ENCODE measurements at regions not wholly inside any gene's neighbourhood (a gene's known extent, or its start where the extent isn't known, plus 50 kb on each side); places are given as distances from the start of the nearest gene placed in this dataset.

DNA sequence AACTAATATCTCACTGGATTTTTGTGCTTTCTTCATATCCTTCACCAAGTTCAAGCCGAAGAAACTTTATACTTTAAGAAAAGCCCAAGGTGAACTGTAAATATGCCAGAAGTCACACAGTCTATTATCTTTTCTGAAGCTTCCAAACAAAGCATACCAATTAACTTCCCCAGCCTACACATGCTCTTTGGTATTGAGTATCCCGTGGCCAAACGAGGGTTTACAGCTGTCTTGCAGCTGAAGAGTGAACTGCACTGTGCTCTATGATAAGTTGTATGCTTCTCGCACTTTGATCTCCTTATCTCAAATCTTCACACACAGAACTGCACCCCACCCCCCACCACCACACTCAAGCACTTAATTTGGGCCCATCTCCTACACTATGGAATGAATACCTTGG is 215.6 kb upstream of the VEPH1 start:
- no peak for DNase-seq (ENCODE audit: low read depth)

GRCh38 chr3:157713101-157713500 is 209.9 kb upstream of the VEPH1 start:
- no peak for DNase-seq (ENCODE audit: low read depth)

GRCh38 chr3:157705258-157705657 is 202.0 kb upstream of the VEPH1 start:
- no peak for DNase-seq (ENCODE audit: low read depth)

GRCh38 chr3:157700405-157700804 is 197.2 kb upstream of the VEPH1 start:
- DNase-seq (ENCODE audit: low read depth) = no peak

DNA sequence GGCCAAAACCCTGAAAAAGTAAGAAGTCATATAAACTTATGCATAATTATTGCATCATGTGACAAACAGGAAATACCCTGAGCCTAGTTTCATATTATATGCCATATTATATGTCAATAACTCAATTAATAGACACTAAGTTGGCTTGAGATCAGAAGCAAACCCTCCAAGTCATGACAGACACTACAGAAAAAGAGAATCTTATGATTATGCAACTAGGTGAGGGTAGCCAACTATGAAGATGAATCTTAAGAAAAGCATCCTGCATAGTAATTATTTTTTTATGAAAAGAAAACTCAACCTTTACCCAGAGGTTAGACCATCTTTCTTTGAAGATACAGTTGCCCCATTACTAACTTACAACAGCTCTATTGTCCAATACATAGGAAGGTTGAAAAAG is 192.4 kb upstream of the VEPH1 start:
- DNase-seq (ENCODE audit: low read depth) = no peak

DNA sequence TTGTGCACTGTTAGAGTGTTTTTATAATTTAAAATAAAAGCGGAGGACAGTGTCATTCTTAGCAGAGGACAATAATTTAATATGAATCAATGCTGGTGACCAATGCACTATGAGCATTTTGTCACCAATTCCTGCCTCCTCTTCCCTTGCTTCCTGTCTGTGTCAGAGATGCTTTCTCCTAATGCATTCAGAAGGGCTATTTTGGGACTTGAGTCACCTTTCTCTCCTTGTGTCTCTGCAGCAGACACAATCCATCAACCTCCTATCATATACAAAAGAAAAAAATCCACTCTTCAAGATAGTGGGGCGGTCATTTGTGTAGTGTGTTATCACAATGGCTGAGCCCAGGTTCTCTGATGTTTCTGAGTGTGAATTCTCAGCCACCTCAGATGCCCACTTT is 191.9 kb upstream of the VEPH1 start:
- DNase-seq (ENCODE audit: low read depth) = no peak

- DNase-seq (ENCODE audit: low read depth) = no peak
Measured at GRCh38 chr3:157693762-157694161, 190.5 kb upstream of the VEPH1 start.

DNA sequence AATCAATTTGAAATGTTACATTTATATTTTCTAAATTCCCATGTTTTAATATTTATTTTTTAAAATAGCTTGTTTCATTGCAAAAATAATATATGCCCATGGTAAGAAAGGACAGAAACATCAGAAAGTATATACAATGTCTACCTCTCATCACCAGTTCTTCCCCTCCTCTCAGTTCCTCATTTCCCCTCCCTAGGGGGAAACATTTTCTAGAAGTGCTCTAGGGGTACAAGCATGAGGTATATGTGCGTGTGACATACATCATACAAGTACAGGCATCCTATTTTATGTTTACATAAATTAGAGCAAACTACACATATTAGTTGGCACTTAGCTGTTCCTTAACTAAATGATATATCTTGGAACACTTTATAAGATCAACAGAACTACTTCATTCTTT is 189.3 kb upstream of the VEPH1 start:
- no peak for DNase-seq (ENCODE audit: low read depth)

GRCh38 chr3:157683668-157684067 is 180.5 kb upstream of the VEPH1 start:
- DNase-seq (ENCODE audit: low read depth) = no peak

GRCh38 chr3:157672061-157672460 is 168.8 kb upstream of the VEPH1 start:
- DNase-seq (ENCODE audit: low read depth) = no peak

- no peak for DNase-seq (ENCODE audit: low read depth)
Measured at GRCh38 chr3:157671656-157672055, 168.4 kb upstream of the VEPH1 start.

GRCh38 chr3:157669416-157669815 is 166.2 kb upstream of the VEPH1 start:
- no peak for DNase-seq (ENCODE audit: low read depth)

GRCh38 chr3:157667493-157667892 is 164.3 kb upstream of the VEPH1 start:
- DNase-seq (ENCODE audit: low read depth) = no peak

DNA sequence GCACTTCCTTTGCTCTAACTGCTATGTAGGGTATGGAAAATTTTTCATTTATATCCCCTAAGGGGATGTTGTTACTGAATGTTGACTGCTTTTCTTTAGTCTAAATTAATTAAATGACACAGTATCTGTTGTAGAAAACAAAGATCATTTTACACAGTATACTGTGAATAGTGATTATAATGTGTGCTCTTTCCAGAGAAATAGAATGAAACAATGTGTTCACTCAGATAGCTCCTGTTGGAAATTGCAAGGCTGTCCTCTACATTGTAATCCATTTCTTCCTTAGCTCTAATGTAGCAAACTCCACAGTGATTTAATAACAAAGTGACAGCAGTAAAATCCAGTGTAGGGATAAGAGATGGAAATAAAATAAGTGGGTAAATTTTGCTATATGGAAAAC is 159.0 kb upstream of the VEPH1 start:
- DNase-seq (ENCODE audit: low read depth) = no peak

DNA sequence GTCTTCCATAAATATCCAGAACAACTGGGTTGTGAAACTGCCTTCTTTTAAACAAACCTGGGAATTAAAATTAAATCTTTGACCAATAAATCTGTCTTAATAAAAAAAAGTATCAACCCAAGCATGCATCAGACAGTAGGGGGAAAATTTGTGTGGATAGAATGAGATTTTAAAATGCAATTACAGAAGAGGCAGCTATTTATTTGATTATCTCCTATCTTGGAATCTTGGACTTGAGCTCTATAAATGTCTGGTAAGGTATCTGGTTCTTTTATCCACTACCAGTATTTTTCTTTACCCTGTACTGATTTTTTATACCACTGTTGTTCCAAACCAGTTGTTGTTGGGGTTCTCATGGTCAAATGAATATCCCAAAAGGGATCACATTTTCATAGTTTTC is 157.6 kb upstream of the VEPH1 start:
- DNase-seq (ENCODE audit: low read depth) = no peak

- peak; percentile 40 for DNase-seq (ENCODE audit: low read depth)
Measured at GRCh38 chr3:157652366-157652765, 149.2 kb upstream of the VEPH1 start.

DNA sequence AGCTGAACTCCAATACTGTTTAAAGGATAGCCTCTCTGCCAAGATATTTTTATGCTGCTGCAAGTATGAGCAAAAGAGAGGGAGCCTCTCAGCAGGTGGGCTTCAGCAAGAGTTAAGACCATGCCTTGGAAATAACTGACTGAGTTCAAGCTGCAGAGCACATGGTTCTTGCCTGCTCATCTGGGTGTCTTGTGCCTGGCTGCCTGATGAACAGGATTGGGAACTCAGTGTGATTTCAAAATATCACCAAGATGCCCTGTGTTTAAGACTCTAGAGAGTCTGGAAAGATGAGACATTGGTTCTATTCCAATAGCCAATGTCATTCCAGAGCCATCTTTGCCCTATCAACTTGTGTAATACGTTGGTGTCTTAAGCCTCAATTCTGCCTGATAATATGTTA is 147.5 kb upstream of the VEPH1 start:
- DNase-seq (ENCODE audit: low read depth) = no peak

- DNase-seq (ENCODE audit: low read depth) = no peak
Measured at GRCh38 chr3:157650172-157650571, 147.0 kb upstream of the VEPH1 start.

DNA sequence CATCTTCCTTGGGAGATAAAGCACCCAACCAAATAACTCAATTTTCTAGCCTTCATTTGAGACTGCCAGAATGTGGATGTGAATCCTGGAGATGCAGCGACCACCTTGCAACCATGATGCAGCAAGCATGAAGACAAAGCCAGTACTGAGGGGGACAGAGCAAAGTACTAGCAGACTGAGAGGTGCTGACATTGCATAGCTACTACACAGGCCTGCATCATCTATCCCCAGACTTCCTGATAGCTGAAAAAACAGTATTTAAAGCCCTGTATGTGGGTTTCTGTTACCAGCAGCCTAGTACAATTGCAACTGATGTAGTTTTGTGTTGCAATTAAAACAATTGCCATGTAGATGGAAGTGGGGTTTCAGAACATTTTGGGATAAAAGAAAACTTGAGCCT is 146.3 kb upstream of the VEPH1 start:
- DNase-seq (ENCODE audit: low read depth) = no peak

DNA sequence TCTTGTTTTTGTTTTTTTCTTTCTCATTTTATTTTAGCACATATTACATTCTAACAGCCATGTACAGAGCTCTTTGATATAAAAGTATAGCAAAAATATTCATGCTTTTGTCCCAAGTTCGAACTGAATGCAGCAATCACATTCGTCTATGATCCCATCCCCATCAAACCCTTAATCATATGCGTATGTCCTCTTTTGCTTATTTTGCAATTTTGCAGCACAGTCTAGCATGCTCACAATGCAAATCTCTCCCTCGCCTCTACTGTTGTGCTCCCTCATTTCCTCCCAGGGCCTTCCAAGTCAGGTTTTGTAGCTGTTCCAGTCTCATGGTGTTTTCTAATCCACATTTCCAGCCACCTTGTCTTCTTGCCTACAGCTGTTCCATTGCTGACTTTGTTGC is 144.6 kb upstream of the VEPH1 start:
- no peak for DNase-seq (ENCODE audit: low read depth)

GRCh38 chr3:157639756-157640426 is 136.7 kb upstream of the VEPH1 start:
- no peak for DNase-seq (ENCODE audit: low read depth)

- DNase-seq (ENCODE audit: low read depth) = no peak
Measured at GRCh38 chr3:157637866-157638265, 134.7 kb upstream of the VEPH1 start.

DNA sequence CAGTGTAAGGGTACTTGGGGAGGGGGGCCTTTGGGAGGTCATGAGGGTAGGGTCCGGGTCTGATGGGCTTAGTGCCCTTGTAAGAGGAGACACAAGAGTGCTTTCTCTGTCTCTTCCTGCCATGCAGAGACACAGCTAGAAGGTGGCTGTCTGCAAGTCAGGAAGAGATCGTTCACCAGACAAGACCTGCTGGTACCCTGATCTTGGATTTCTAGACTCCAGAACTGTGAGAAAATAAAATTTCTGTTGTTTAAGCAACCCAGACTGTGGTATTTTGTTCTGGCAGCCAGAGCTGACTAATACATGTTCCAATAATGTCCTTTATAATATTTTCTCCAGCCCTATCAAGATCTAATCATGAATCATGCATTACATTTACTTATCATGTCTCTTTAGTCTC is 130.0 kb upstream of the VEPH1 start:
- no peak for DNase-seq (ENCODE audit: low read depth)

DNA sequence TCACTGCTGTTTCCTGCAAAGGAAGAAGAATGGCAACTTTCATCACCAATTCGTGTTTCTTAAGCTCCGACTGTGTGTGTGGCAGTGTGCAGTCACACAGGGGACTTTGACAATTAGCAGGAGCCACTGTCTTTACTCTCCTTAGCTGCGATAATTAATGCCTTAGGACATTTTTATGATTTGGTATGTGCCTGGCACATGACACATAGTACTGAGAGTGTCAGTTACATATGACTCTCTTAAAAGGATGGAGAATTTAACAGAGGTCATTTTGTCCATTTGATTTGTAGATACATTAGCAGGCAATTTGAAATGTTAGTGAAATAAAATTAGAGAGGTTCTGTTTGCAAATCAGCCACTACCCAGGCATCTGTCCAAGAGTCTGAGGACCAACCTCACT is 128.9 kb upstream of the VEPH1 start:
- no peak for DNase-seq (ENCODE audit: low read depth)
